ENCODE measurements at regions not wholly inside any gene's neighbourhood (a gene's known extent, or its start where the extent isn't known, plus 50 kb on each side); places are given as distances from the start of the nearest gene placed in this dataset.
A peak's percentile ranks its signal among the peaks of the same experiment; 100 is the strongest.
"Not testable (repeated sequence)": the region's sequence is repeated elsewhere in the genome, so short reads cannot be mapped to it uniquely, and the experiment has no call there.

DNA sequence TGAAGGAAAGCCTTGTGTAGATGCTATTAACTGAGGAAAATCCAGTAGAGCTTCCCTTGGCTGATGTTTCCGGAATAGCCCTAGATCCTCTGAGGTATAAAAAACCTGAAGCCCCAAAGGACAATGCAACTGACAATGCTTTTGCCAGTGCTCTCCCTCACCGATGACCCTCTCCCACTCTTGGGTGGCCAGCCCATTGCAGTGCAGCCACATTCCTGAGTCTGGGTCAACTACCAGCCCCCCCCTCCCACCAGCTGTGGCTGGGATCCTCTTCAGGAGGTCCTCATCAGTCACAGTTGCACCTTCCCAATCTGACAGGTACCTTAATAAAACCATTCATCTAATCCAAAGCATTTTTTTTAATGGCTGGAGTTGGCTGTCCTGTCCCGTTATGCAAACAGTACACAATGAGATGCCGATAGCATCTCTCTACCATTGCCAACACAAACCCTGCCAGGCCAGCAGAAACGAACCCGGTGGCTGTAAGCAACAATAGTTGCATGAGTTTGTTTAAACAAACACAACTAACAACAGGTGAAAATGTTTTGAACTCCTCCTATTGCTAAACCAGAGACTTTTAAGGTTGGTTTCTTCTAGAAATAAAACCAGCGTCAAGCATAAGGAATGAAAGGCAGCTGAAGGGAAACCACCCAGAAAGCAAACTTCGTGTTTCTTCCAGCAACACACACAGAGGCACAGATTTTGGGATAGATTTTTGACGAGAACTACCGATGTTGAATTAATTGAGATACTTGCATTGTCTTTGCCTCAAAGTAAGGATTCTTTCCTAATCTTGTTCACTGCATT, 128.3 kb upstream of the ARHGEF3 start:
- Histone ChIP-seq H3K27ac (no peak overlapping the region), H3K36me3 (replicated peaks) (no peaks in the 10 kb centered on the region), H3K27me3 (replicated peaks) (no peaks in the 10 kb centered on the region), H3K4me3 (ENCODE audit: low read depth, low read length) (no peak overlapping the region)
- DNase-seq: no peak
- in situ Hi-C loops (cut with HindIII; ENCODE audit: low pct_ligation_motif_present, low sequenced_read_pairs): no loop called here
- TF ChIP-seq, protein P1, sequence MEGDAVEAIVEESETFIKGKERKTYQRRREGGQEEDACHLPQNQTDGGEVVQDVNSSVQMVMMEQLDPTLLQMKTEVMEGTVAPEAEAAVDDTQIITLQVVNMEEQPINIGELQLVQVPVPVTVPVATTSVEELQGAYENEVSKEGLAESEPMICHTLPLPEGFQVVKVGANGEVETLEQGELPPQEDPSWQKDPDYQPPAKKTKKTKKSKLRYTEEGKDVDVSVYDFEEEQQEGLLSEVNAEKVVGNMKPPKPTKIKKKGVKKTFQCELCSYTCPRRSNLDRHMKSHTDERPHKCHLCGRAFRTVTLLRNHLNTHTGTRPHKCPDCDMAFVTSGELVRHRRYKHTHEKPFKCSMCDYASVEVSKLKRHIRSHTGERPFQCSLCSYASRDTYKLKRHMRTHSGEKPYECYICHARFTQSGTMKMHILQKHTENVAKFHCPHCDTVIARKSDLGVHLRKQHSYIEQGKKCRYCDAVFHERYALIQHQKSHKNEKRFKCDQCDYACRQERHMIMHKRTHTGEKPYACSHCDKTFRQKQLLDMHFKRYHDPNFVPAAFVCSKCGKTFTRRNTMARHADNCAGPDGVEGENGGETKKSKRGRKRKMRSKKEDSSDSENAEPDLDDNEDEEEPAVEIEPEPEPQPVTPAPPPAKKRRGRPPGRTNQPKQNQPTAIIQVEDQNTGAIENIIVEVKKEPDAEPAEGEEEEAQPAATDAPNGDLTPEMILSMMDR (IDR thresholded peaks at IDR 0.05; ENCODE audit: low read depth, low read length, missing control alignments): no peak

DNA sequence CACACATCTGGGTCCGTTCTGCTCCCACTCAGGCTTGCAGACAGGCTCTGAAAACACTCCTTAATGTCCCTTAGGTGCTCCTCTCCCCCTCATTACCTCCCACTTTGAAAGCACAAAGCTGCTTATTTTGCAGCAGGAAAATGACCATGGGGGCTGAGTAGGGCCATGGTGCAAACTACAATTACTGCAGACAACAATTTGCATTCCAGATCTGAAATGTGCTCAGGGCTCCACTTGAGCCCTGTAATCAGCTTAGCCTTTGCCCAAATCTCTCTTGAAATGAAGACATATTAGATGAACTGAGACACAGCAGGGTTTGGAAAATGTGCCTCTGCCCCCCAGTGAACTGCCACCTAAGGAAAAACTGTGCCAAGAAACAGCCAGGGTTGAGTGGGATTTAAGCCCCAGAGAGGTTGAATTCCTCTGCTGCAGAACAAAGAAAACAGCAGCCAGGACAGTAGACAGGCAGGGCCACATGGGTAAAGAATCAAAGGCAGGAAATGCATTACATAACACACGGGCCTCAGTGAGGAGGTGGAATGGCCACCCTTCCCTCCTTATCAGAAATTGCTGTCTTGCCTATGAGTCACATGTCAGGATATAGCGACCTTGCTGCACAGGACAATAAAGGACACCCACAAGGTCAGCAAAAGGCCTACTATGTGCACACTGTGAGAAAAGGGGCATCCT, 126.8 kb upstream of the ARHGEF3 start:
- Histone ChIP-seq H3K4me3 (ENCODE audit: low read depth, low read length) (no peak overlapping the region), H3K27me3 (replicated peaks) (no peaks in the 10 kb centered on the region), H3K27ac (no peak overlapping the region), H3K36me3 (replicated peaks) (no peaks in the 10 kb centered on the region)
- in situ Hi-C loops (cut with HindIII; ENCODE audit: low pct_ligation_motif_present, low sequenced_read_pairs): no loop called here
- peak; percentile 32 for DNase-seq
- TF ChIP-seq, protein P1 (IDR thresholded peaks at IDR 0.05; ENCODE audit: low read depth, low read length, missing control alignments): no peak

DNA sequence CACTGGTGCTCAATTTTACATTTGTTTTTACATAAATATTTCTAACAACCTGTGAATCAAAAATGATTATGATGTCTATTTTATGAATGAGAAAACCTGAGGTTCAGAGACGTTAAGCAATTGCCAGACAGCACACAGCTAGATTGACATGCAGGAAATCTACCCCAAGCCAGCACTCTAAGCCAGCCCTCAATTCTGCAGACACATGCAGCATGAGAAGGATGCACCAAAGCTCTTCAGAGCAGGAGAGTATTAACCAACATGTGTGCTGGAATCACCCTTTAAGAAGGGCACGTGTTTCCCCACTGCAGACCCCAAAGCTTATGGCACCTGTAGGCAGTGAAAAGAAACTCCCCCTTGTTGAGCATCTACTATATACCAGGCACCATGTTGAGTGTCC, 126.1 kb upstream of the ARHGEF3 start:
- in situ Hi-C loops (cut with HindIII; ENCODE audit: low pct_ligation_motif_present, low sequenced_read_pairs): no loop called here
- H3K36me3 ChIP-seq (replicated peaks): no peaks in the 10 kb centered on the region
- no peak for DNase-seq
- TF ChIP-seq, protein P1 (IDR thresholded peaks at IDR 0.05; ENCODE audit: low read depth, low read length, missing control alignments): no peak
- H3K4me3 ChIP-seq (ENCODE audit: low read depth, low read length): no peak overlapping the region
- H3K27me3 ChIP-seq (replicated peaks): no peaks in the 10 kb centered on the region
- no peak overlapping the region for H3K27ac ChIP-seq

DNA sequence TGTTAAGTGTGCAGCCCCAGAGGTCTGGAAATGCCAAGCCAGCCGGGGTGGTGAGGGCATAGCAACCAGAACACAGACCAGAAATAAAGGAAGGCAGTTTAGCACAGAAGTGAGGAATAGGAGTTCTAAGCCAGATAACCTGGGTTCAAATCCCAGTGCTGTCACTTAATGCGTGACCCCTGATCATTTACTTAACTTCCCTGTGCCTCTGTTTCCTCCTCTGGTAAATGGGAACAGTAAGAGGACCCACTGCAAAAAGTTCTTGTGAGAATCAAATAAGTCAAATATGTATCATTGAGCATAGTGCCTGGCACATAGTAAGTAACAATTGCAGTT, 125.2 kb upstream of the ARHGEF3 start:
- TF ChIP-seq, protein P1 (IDR thresholded peaks at IDR 0.05; ENCODE audit: low read depth, low read length, missing control alignments): no peak
- Histone ChIP-seq H3K4me3 (ENCODE audit: low read depth, low read length) (no peak overlapping the region), H3K36me3 (replicated peaks) (no peaks in the 10 kb centered on the region), H3K27ac (peak overlapping the region; percentile 28), H3K27me3 (replicated peaks) (no peaks in the 10 kb centered on the region)
- DNase-seq: no peak
- in situ Hi-C loops (cut with HindIII; ENCODE audit: low pct_ligation_motif_present, low sequenced_read_pairs): no loop called here

DNA sequence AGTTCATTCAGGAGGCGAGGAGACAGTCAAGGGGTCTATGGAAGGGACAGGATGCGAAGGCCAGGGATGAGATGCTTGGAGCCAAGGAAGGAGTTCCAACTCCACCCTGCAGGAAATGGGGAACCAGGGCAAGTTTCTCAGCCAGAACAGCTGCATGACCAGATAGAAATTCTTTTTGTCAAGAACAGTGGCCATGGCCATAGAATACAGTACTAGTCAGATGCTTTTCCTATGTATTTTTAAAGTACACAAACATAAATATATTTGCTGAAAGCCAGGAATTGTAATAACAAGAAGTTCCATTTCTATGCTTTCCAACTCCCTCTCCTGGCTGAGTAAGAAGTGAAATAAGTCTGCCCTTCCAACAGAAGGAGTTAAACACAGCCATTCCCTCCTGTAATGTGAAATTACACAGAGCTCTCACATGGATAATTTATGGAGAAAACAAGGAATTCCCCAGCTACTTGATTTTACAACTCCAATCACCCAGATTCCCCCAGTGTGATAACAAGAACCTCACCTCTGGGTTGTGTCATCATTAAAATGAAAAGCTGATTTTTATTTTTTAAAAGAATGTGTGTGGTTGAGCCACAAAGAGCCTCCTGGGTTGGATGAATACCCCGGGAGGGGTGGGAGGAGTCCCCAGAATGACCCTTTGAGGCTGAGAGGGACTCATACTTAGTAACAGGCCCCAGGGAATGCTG, 124.6 kb upstream of the ARHGEF3 start:
- no peaks in the 10 kb centered on the region for H3K36me3 ChIP-seq (replicated peaks)
- no peaks in the 10 kb centered on the region for H3K27me3 ChIP-seq (replicated peaks)
- H3K4me3 ChIP-seq (ENCODE audit: low read depth, low read length): no peak overlapping the region
- DNase-seq: peak; percentile 77
- H3K27ac ChIP-seq: no peak overlapping the region
- in situ Hi-C loops (cut with HindIII; ENCODE audit: low pct_ligation_motif_present, low sequenced_read_pairs): no loop called here
- TF ChIP-seq, protein P1 (IDR thresholded peaks at IDR 0.05; ENCODE audit: low read depth, low read length, missing control alignments): peak; percentile 26

DNA sequence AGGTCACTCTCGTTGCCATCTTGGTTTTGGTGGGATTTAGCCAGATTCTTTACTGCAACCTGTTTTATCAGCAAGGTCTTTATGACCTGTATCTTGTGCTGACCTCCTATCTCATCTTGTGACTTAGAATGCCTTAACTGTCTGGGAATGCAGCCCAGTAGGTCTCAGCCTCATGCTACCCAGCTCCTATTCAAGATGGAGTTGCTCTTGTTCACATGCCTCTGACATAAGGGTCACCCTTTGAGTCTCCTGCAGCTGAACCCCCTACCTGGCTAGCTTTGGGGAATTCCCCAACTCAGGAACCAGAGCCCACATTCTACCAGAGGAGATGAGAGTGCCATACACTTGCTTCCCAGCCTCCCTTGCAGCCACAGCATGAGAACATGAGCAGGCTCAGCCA, 123.0 kb upstream of the ARHGEF3 start:
- in situ Hi-C loops (cut with HindIII; ENCODE audit: low pct_ligation_motif_present, low sequenced_read_pairs); H3K27me3 ChIP-seq (replicated peaks); H3K4me3 ChIP-seq (ENCODE audit: low read depth, low read length); DNase-seq; H3K27ac ChIP-seq; H3K36me3 ChIP-seq (replicated peaks): not testable (repeated sequence)
